Small intestine (tissue), 7 donors: ENCODE measurements at regions not wholly inside any gene's neighbourhood (a gene's known extent, or its start where the extent isn't known, plus 50 kb on each side); places are given as distances from the start of the nearest gene placed in this dataset.
A peak's percentile ranks its signal among the peaks of the same experiment; 100 is the strongest.

ENCODE experiments used
- DNase-seq, 2 donors: peaks; one replicate each; pipeline versions ENCODE4 v3.0.0 to v3.0.0-alpha.2; 2013
- FAIRE-seq: peaks from 2 replicates; lab custom pipeline; 2012; peaks lifted over from hg19 to GRCh38; lab: Jason Lieb, UNC
- H3K27ac ChIP-seq, 3 donors: one replicate each; pipeline ENCODE4 v1.5.1; 2013; ENCODE audit warnings: low read length in 2 of 3, mild to moderate bottlenecking in 2 of 3, control low read depth in 1 of 3, inconsistent platforms in 1 of 3, low read depth in 1 of 3, moderate library complexity in 1 of 3
- H3K27me3 ChIP-seq, 3 donors: one replicate each; pipeline ENCODE4 v1.6.1; 2013; ENCODE audit warnings: low read length in 3 of 3, inconsistent platforms in 1 of 3; ENCODE audit not compliant: control insufficient read depth in 3 of 3, insufficient read depth in 3 of 3
- H3K36me3 ChIP-seq, 3 donors: one replicate each; pipeline ENCODE4 v1.6.1; 2013; ENCODE audit warnings: low read length in 3 of 3, inconsistent platforms in 1 of 3, low read depth in 1 of 3, mild to moderate bottlenecking in 1 of 3, moderate library complexity in 1 of 3; ENCODE audit not compliant: control insufficient read depth in 3 of 3, insufficient read depth in 2 of 3
- H3K4me1 ChIP-seq, 3 donors: one replicate each; pipeline ENCODE4 v1.6.1; 2013; ENCODE audit warnings: low read length in 2 of 3, inconsistent platforms in 1 of 3, low read depth in 1 of 3, mild to moderate bottlenecking in 1 of 3, moderate library complexity in 1 of 3; ENCODE audit not compliant: control insufficient read depth in 3 of 3, insufficient read depth in 2 of 3
- H3K4me3 ChIP-seq, 3 donors: one replicate each; pipeline ENCODE4 v1.5.1; 2013; ENCODE audit warnings: low read length in 3 of 3, control low read depth in 1 of 3, inconsistent platforms in 1 of 3, low read depth in 1 of 3, mild to moderate bottlenecking in 1 of 3, moderate library complexity in 1 of 3
- H3K9me3 ChIP-seq, 2 donors: one replicate each; pipeline ENCODE4 v1.6.1; 2013; ENCODE audit warnings: low read depth in 1 of 2, low read length in 1 of 2; ENCODE audit not compliant: control insufficient read depth in 2 of 2, insufficient read depth in 1 of 2
- WGBS, 3 donors: extraction: QIAGEN DNeasy Blood & Tissue Kit; methylation state at CpG; one replicate each; pipeline ENCODE4 v1.1.7; 2013; 5-methylcytosine and 5-hydroxymethylcytosine counted together
- donor health status: healthy with polysubstance abuse.
- donor health status: control.
- donor health status: control.
- donor health status: Bipolar disorder and iron deficiency.
- donor health status: healthy.

DNA sequence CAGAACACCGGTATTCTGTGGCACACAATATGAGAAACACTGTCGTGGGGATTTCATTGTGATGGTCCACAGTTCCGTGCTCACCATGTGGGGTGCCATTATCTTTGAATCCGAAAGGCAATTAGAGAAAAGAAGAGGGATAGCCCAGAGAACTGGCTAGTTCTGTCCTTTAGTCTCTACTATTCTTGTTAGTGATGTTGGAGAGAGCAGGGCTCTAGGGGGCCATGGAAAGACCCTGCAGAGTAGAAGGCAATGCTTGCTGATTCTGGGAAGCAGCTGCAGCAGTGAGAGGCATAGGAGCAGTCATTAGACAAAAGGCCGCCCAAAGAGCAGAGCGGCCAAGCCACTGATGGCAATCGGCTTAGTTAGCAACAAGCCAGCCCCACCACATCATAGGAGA is 146.3 kb downstream of the TSEN15 start:
- 88 to 91% (median 88%) methylated on average over 7 of the region's 7 CpGs for WGBS, 3 donors
- Histone ChIP-seq H3K4me1 (no peaks in the 10 kb centered on the region), H3K4me3 (no peak overlapping the region), H3K36me3 (no peaks in the 10 kb centered on the region), H3K9me3 (no peaks in the 10 kb centered on the region), H3K27ac (no peak overlapping the region), H3K27me3 (peaks cover 0 to 8% (median 0%) of the 10 kb centered on the region in 3 donors)
- no peak for DNase-seq
- FAIRE-seq = no peak

DNA sequence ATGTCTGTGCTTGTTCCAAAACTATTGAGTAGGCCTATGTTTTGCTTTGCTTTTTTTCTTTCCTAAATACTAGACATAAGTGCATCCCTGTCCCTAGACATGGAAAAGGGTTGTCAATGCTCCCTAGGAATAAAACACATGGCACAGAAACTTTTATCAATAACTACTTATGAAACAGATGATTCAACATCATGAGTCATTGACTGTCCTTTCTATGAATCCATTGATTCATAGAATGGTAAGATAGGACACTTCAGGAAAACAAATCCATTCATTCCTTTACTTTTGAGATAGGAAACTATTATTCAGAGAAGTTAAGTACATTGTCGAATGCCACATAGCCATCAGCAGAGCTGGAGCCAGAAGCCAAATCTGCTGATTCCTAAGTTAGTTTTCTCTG is 147.5 kb downstream of the TSEN15 start:
- H3K27ac ChIP-seq = no peak overlapping the region
- no peak for FAIRE-seq
- H3K4me1 ChIP-seq = no peaks in the 10 kb centered on the region
- no peaks in the 10 kb centered on the region for H3K36me3 ChIP-seq
- H3K9me3 ChIP-seq = no peaks in the 10 kb centered on the region
- DNase-seq = no peak
- no peak overlapping the region for H3K4me3 ChIP-seq
- WGBS, 3 donors = 84 to 95% (median 94%) methylated on average over 1 of the region's 1 CpG
- H3K27me3 ChIP-seq = peaks cover 0 to 3% (median 0%) of the 10 kb centered on the region in 3 donors

DNA sequence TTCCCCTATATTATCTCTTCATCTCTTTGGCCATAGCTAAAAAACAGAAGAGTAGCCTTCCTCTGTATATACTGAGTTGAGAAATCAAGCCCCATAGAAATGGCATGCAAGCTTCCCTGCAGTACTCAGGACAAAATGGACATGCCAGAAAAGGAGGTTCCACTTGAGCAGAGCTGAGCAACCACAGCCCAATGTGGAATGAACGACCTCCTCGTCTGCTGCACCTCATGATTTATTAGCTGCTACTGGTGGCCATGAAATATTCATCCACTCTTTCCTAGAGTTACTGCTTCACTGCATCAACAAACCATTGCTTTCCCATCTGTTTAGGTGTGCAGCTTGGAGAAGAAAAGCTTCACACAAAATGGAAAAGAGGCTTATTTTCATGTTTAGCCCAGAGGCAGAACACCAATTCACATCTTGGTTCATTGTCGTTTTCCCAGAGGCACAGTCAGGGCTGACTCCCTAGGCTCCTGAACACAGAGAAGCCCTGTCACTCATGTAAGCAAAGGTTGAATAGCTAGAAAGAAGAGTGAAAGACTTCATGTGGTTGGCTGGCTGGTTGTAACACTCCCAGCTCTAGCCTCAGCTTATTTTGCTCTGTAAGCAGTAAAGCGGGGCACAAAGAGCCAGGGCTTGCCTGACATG is 148.0 kb downstream of the TSEN15 start:
- DNase-seq (no peak), FAIRE-seq (no peak)
- Histone ChIP-seq H3K36me3 (no peaks in the 10 kb centered on the region), H3K9me3 (no peaks in the 10 kb centered on the region), H3K27me3 (peaks cover 0 to 3% (median 0%) of the 10 kb centered on the region in 3 donors), H3K27ac (no peak overlapping the region), H3K4me3 (no peak overlapping the region), H3K4me1 (no peaks in the 10 kb centered on the region)
- 68 to 76% (median 70%) methylated on average over 4 of the region's 4 CpGs for WGBS, 3 donors

DNA sequence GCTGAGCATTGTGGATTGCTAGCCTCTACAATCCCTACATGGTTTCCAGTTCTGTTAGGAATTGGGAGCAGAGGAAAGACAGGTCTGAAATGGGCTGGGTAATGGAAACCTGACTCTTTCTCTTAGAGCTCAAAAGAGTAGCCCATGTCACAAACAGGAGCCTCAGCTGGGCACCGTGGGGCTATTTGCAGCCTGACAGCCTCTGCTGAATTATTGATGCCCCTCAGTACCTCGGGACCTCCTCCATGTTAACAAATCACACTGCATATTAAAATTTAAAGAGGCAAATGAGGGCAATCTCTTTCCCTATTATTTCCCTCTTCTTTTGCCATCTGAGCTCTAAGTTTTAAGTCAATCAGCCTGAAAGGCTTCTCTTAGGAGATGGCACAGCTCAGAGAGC is 157.1 kb downstream of the TSEN15 start:
- no peak for FAIRE-seq
- DNase-seq = no peak
- Histone ChIP-seq H3K27ac (no peak overlapping the region), H3K27me3 (no peaks in the 10 kb centered on the region), H3K4me1 (peaks cover 0 to 7% (median 0%) of the 10 kb centered on the region in 3 donors), H3K4me3 (no peak overlapping the region), H3K9me3 (no peaks in the 10 kb centered on the region), H3K36me3 (no peaks in the 10 kb centered on the region)
- WGBS, 3 donors = 87 to 93% (median 88%) methylated on average over 2 of the region's 2 CpGs

DNA sequence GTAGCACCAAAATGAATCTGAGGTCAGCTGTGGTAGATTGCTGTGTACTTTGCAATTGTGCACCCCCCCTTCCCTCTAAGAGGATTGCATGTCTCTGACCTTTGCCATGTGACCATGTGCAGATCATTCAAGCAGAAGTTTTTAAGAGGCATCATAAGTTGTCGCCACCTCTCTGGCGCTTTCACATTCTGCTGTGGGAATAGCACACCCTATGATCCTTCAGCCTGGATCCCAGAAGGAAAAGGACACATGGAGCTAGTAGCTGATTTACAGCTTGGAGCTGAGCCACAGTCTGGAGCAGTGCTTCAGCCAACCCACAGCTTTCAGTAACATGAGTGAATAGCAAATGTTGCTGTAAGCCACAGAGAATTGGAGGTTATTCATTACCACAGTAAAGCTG is 158.5 kb downstream of the TSEN15 start:
- peak; percentile 10 to 38 for DNase-seq
- 66 to 76% (median 75%) methylated on average over 2 of the region's 2 CpGs for WGBS, 3 donors
- Histone ChIP-seq H3K27me3 (no peaks in the 10 kb centered on the region), H3K9me3 (no peaks in the 10 kb centered on the region), H3K27ac (no peak overlapping the region), H3K4me3 (no peak overlapping the region), H3K4me1 (peaks cover 0 to 7% (median 0%) of the 10 kb centered on the region in 3 donors), H3K36me3 (no peaks in the 10 kb centered on the region)
- no peak for FAIRE-seq

DNA sequence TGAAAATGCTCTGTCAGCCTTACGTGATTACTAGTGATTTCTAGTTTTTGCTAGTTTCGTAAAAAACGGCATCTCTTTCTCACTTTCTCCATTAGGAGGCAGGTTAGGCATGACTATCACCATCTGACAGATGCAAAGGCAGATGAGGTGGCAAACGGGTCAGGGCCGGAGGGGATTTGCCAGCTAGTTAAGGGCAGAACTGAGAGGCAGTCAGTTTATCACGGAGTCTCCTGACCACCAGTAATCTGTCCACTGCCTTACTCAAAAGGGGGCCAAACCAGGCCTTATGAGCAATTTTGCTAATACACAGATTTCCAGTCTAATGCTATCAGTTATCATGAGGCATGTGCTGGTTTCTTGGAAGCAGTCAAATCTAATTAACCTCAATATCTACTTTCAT is 159.3 kb downstream of the TSEN15 start:
- 81 to 87% (median 84%) methylated on average over 6 of the region's 6 CpGs for WGBS, 3 donors
- Histone ChIP-seq H3K27ac (no peak overlapping the region), H3K27me3 (no peaks in the 10 kb centered on the region), H3K4me3 (no peak overlapping the region), H3K9me3 (no peaks in the 10 kb centered on the region), H3K36me3 (no peaks in the 10 kb centered on the region), H3K4me1 (peaks cover 0 to 7% (median 0%) of the 10 kb centered on the region in 3 donors)
- no peak for FAIRE-seq
- DNase-seq = no peak

DNA sequence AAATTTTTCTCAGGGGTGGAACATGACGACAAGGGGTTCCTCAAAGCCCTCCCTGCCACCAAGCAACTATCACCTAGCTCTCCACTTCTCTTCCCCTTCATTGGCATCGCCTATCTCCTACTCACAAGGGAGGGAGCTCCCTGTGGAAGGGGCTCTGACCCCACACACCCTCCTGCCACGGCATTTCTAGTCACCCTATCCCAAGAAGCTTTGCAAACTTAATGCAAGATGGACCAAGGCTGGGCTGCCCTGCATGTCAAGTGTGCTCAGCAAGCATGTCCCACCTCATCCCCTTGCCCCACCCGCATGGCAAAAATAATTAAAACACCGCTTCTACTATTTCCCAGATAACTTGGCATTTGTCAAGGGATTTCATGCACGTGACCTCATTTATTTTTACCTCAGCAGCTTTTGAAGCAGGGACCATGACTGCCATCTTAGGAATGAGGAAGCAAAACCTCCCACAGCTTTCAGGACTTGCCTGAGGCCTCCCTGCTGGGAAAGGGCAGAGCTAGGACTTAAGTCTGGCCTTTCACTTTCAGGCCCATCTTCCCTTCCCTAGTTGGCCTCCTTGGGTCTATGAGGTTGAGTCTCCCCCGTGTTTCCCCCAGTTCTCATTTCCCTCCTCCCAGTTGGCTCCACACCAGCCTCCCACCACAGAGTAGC is 161.3 kb downstream of the TSEN15 start:
- DNase-seq = peak; percentile 5 to 13
- H3K27me3 ChIP-seq = no peaks in the 10 kb centered on the region
- peaks cover 0 to 7% (median 0%) of the 10 kb centered on the region in 3 donors for H3K4me1 ChIP-seq
- no peak for FAIRE-seq
- H3K9me3 ChIP-seq = no peaks in the 10 kb centered on the region
- 71 to 75% (median 73%) methylated on average over 7 of the region's 7 CpGs for WGBS, 3 donors
- H3K4me3 ChIP-seq = no peak overlapping the region
- H3K36me3 ChIP-seq = no peaks in the 10 kb centered on the region
- no peak overlapping the region for H3K27ac ChIP-seq

DNA sequence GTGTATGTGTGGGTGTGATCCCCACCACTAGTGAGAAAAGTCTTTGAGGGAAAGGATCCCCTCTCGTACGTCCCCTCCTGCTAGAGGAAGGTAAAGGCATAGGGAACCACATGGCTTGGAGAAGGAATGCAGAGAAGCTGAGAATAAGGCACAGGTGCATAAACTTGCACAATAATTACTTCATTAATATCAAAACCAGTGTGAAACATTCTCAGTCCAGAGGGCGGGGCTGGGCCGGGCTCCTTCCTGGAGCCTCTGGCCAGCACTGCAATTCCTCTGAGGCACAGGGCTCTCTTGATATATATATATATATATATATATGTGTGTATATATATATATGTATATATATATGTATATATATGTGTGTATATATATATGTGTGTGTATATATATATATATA is 162.6 kb downstream of the TSEN15 start:
- peaks cover 0 to 7% (median 0%) of the 10 kb centered on the region in 3 donors for H3K4me1 ChIP-seq
- no peaks in the 10 kb centered on the region for H3K9me3 ChIP-seq
- peak in 1 of 2 donors; percentile 17 for DNase-seq
- H3K4me3 ChIP-seq = no peak overlapping the region
- H3K36me3 ChIP-seq = no peaks in the 10 kb centered on the region
- H3K27me3 ChIP-seq = no peaks in the 10 kb centered on the region
- FAIRE-seq = no peak
- 69 to 81% (median 75%) methylated on average over 4 of the region's 4 CpGs for WGBS, 3 donors
- H3K27ac ChIP-seq = no peak overlapping the region
